ENCODE measurements at regions not wholly inside any gene's neighbourhood (a gene's known extent, or its start where the extent isn't known, plus 50 kb on each side); places are given as distances from the start of the nearest gene placed in this dataset.

DNA sequence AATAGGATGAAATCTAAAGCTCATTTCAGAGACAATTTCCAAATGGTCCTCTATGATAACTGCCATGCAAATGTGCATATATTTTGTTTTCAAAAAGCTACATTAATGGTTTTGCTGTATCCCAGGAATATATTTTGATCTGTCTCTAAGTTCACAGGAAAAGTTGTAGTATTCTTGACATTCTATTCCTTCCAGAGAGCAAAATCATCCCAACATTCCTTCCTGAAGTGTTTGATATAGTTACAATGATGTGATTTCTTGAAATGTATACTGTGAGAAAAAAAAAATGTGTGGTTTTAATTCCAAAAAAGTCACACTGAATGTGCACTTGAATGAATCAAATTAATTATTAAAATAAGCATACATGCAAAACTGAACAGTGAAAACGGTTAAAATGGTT, 996.0 kb upstream of the CITED2 start:
- H3K4me3 ChIP-seq (ENCODE audit: low read length) = no peak overlapping the region
- TF ChIP-seq, protein P1, sequence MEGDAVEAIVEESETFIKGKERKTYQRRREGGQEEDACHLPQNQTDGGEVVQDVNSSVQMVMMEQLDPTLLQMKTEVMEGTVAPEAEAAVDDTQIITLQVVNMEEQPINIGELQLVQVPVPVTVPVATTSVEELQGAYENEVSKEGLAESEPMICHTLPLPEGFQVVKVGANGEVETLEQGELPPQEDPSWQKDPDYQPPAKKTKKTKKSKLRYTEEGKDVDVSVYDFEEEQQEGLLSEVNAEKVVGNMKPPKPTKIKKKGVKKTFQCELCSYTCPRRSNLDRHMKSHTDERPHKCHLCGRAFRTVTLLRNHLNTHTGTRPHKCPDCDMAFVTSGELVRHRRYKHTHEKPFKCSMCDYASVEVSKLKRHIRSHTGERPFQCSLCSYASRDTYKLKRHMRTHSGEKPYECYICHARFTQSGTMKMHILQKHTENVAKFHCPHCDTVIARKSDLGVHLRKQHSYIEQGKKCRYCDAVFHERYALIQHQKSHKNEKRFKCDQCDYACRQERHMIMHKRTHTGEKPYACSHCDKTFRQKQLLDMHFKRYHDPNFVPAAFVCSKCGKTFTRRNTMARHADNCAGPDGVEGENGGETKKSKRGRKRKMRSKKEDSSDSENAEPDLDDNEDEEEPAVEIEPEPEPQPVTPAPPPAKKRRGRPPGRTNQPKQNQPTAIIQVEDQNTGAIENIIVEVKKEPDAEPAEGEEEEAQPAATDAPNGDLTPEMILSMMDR (conservative IDR thresholded peaks at IDR 0.05; ENCODE audit: low read depth, low read length) = no peak
- DNase-seq (ENCODE audit: low read depth) = no peak

- no peak overlapping the region for H3K4me3 ChIP-seq (ENCODE audit: low read length)
- TF ChIP-seq, protein P1 (conservative IDR thresholded peaks at IDR 0.05; ENCODE audit: low read depth, low read length) = no peak
- DNase-seq (ENCODE audit: low read depth) = peak; percentile 29
Observed at GRCh38 chr6:140366991-140367390, 992.5 kb upstream of the CITED2 start.

DNA sequence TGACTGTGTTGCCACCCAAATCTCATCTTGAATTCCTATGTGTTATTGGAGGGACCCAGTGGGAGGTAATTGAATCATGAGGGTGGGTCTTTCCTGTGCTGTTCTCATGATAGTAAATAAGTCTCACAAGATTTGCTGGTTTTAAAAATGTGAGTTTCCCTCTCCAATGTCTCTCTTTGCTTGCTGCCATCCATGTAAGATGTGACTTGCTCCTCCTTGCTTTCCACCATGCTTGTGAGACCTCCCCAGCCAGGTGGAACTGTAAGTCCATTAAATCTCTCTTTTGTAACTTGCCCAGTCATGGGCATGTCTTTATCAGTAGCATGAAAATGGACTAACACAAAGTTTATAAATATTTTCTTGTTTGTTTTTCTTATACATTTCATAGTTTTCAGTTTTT, 990.5 kb upstream of the CITED2 start:
- TF ChIP-seq, protein P1 (conservative IDR thresholded peaks at IDR 0.05; ENCODE audit: low read depth, low read length) = no peak
- no peak for DNase-seq (ENCODE audit: low read depth)
- H3K4me3 ChIP-seq (ENCODE audit: low read length) = no peak overlapping the region

DNA sequence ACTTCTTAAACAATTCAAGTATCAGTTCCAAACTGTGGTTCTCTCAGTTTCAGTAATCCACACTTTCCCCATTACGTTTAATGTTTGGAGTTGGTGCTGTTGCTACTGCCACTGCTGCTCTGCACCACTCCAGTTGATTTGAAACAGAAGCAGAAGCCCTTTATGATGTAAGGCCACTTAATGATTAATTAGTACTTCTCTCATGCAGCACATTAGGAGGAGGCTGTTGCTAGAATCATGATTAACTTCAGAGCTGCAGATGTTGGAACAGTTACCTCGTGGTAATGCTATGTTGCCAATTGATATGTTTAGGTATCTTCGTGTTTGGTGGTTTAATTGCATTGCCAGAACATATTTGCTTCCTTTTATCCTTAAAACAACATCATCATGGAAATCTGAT, 986.2 kb upstream of the CITED2 start:
- DNase-seq (ENCODE audit: low read depth) = no peak
- H3K4me3 ChIP-seq (ENCODE audit: low read length) = no peak overlapping the region
- TF ChIP-seq, protein P1 (conservative IDR thresholded peaks at IDR 0.05; ENCODE audit: low read depth, low read length) = no peak

DNA sequence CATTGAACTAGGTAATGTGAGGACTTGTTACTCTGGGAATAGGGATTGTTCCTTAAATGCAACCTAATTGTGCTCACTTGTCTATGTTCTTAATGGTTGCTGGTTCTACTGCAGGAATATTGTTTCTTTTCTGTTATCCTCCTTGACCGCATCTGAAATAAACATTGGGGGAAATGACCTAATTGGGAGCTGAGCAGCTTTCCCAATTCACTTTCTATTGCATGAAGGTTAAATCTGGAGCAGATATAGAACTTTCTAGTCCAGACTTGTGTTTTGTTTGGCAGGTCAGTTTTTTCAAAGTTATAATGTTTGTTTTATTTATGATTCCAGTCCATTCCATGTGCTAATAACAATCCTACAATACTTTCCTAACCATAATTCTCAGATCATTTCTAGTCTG, 981.0 kb upstream of the CITED2 start:
- TF ChIP-seq, protein P1 (conservative IDR thresholded peaks at IDR 0.05; ENCODE audit: low read depth, low read length) = no peak
- DNase-seq (ENCODE audit: low read depth) = no peak
- no peak overlapping the region for H3K4me3 ChIP-seq (ENCODE audit: low read length)

DNA sequence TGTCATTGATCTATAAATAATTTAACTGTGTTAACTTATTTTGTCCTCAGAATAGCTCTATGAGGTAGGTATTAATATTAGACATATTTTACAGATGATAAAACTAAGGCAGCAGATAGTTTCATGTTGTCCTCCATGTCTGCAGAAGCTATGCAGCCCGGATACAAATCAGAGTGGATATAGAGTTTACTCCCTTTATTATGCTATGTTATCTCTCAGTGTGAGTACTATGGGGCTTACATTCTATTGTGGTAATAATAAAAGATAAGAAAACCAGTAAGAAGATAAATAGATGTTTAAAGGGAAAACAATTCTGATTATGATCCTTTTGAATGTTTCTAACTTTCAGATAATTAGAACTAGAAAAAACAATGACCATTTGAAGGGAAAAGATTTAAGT, 979.8 kb upstream of the CITED2 start:
- no peak for DNase-seq (ENCODE audit: low read depth)
- TF ChIP-seq, protein P1 (conservative IDR thresholded peaks at IDR 0.05; ENCODE audit: low read depth, low read length) = no peak
- no peak overlapping the region for H3K4me3 ChIP-seq (ENCODE audit: low read length)

GRCh38 chr6:140353536-140353935, 979.1 kb upstream of the CITED2 start:
- TF ChIP-seq, protein P1 (conservative IDR thresholded peaks at IDR 0.05; ENCODE audit: low read depth, low read length) = no peak
- no peak overlapping the region for H3K4me3 ChIP-seq (ENCODE audit: low read length)
- DNase-seq (ENCODE audit: low read depth) = no peak
